Suprapubic skin (tissue), 3 donors: ENCODE measurements at regions not wholly inside any gene's neighbourhood (a gene's known extent, or its start where the extent isn't known, plus 50 kb on each side); places are given as distances from the start of the nearest gene placed in this dataset.

ENCODE experiments used
- CTCF ChIP-seq, 2 donors: fragments of 200-600 bp in 1 of 2; fragments of 450-650 bp in 1 of 2; sonication (generic) in 1 of 2; IDR thresholded peaks; one replicate each; pipeline ENCODE4 v1.5.1; 2016 to 2019; ENCODE audit warnings: antibody characterized with exemption in 2 of 2, mild to moderate bottlenecking in 1 of 2, moderate library complexity in 1 of 2
- POLR2AphosphoS5 ChIP-seq, 3 donors: sonication (generic); formaldehyde crosslinking; IDR thresholded peaks; one replicate each; pipeline ENCODE4 v1.6.1; 2017; ENCODE audit warnings: antibody characterized with exemption in 3 of 3

GRCh38 chr3:66761093-66761780, 236.9 kb upstream of the KBTBD8 start:
- TF ChIP-seq POLR2AphosphoS5 (IDR thresholded peaks at IDR 0.05) (no peak), CTCF (IDR thresholded peaks at IDR 0.05) (no peak)
